Activated T-cell treated with anti-CD3 and anti-CD28 coated beads for 1 hour (primary cell): ENCODE measurements at regions not wholly inside any gene's neighbourhood (a gene's known extent, or its start where the extent isn't known, plus 50 kb on each side); places are given as distances from the start of the nearest gene placed in this dataset.
"Not testable (repeated sequence)": the region's sequence is repeated elsewhere in the genome, so short reads cannot be mapped to it uniquely, and the experiment has no call there.

Source experiments
- DNase-seq: peaks from one replicate; pipeline ENCODE4 v3.0.0-alpha.2; 2020; ENCODE audit warnings: low read depth

GRCh38 chr1:228941666-228942065 lies 206.4 kb downstream of the RHOU start:
- no peak for DNase-seq

GRCh38 chr1:228943436-228943835 lies 208.2 kb downstream of the RHOU start:
- no peak for DNase-seq

- DNase-seq: no peak
These were observed 209.0 kb downstream of the RHOU start for GRCh38 chr1:228944296-228944695.

GRCh38 chr1:228944935-228945371 lies 209.7 kb downstream of the RHOU start:
- no peak for DNase-seq

- DNase-seq: no peak
These were observed 210.6 kb downstream of the RHOU start for GRCh38 chr1:228945885-228946284.

- not testable (repeated sequence) for DNase-seq
These were observed 214.3 kb downstream of the RHOU start for GRCh38 chr1:228949617-228950016.

GRCh38 chr1:228953207-228953606 lies 217.9 kb downstream of the RHOU start:
- DNase-seq: no peak

GRCh38 chr1:228953808-228954207 lies 218.5 kb downstream of the RHOU start:
- not testable (repeated sequence) for DNase-seq

- no peak for DNase-seq
These were observed 220.4 kb downstream of the RHOU start for GRCh38 chr1:228955691-228956090.

GRCh38 chr1:228956864-228957263 lies 221.6 kb downstream of the RHOU start:
- DNase-seq: no peak

- DNase-seq: no peak
These were observed 222.3 kb downstream of the RHOU start for GRCh38 chr1:228957535-228957934.

GRCh38 chr1:228958121-228958520 lies 222.8 kb downstream of the RHOU start:
- no peak for DNase-seq

- no peak for DNase-seq
These were observed 223.5 kb downstream of the RHOU start for GRCh38 chr1:228958741-228959140.

- DNase-seq: no peak
These were observed 225.4 kb downstream of the RHOU start for GRCh38 chr1:228960705-228961104.

GRCh38 chr1:228961511-228961910 lies 226.2 kb downstream of the RHOU start:
- DNase-seq: no peak

GRCh38 chr1:228963795-228964177 lies 228.5 kb downstream of the RHOU start:
- no peak for DNase-seq

GRCh38 chr1:228964178-228965089 lies 229.2 kb downstream of the RHOU start:
- no peak for DNase-seq

- DNase-seq: no peak
These were observed 233.8 kb downstream of the RHOU start for GRCh38 chr1:228968891-228969606.

GRCh38 chr1:228969953-228970800 lies 234.9 kb downstream of the RHOU start:
- DNase-seq: no peak

GRCh38 chr1:228972576-228972975 lies 237.3 kb downstream of the RHOU start:
- no peak for DNase-seq

GRCh38 chr1:228974273-228974672 lies 239.0 kb downstream of the RHOU start:
- DNase-seq: no peak

GRCh38 chr1:228975238-228975907 lies 240.1 kb downstream of the RHOU start:
- DNase-seq: no peak
